ENCODE measurements at regions not wholly inside any gene's neighbourhood (a gene's known extent, or its start where the extent isn't known, plus 50 kb on each side); places are given as distances from the start of the nearest gene placed in this dataset.
"Not testable (repeated sequence)": the region's sequence is repeated elsewhere in the genome, so short reads cannot be mapped to it uniquely, and the experiment has no call there.

DNA sequence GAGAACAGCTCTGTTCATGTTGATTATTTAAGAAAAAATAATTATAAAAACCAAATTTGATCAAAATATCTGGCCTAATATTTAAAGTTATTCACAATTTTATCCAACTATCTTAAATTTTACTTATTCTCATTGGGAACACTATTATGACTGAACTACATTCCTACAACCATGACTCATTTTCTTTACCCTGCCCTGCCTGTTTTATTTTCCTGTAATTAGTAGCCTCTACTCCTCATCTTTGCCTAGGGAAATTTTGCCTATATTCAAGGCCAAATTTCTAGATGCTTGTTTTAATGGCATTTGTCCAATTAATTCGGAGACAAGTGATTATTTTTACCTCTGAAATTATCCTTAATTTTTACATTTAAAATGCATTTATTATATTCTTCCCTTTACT is 289.7 kb upstream of the TMEM229A start:
- DNase-seq = no peak

DNA sequence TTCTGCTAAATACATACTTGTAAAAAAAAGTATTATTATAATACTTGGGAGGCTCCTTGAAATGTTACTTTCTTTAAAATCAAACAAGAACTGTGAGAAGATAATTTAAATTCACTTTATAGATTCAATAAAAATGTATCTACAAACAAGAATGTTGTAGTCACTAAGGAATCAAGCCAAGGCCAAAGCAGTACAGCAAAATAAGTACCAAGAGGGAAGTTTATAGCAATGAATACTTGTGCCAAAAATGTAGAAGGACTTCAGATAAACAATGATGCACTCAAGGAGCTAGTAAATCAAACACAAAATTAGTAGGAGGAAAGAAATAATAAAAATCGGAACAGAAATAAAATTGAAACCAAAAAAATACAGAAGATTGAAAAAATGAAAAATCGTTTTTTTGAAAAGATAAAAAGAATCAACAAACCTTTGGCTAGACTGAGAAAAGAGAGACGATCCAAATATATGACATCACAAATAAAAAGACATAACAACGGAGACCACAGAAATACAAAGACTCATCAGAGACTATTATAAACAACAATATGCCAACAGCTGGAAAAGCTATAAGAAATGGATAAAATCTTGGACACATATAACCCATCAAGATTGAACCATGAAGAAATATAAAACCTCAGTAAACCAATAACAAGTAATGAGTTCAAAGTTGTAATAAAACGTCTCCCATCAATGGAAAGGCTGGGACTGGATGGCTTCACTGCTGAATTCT is 286.0 kb upstream of the TMEM229A start:
- no peak for DNase-seq

DNA sequence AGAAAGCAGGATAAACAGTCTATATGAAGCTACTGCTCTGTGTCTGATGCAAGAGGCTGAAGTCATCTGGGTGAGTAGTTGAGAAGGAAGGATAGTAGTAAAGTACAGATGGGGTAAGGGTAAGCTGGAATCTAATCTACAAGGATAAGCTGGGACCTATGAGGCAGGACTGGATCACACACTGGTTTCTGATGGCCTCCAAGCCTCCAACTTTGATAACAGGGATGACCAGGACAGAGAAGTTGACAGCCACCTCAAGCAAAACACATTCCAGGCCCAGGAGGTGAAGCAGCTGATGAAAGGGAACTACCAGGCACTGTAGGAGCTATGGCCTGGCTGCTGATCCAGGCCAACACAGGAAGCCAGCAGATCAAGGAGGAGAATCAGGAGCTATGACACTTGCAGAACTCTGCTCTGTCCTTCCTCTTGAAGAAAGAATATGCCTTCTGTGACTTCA is 278.1 kb upstream of the TMEM229A start:
- DNase-seq = no peak

GRCh38 chr7:124308384-124308783 is 275.5 kb upstream of the TMEM229A start:
- DNase-seq = no peak

DNA sequence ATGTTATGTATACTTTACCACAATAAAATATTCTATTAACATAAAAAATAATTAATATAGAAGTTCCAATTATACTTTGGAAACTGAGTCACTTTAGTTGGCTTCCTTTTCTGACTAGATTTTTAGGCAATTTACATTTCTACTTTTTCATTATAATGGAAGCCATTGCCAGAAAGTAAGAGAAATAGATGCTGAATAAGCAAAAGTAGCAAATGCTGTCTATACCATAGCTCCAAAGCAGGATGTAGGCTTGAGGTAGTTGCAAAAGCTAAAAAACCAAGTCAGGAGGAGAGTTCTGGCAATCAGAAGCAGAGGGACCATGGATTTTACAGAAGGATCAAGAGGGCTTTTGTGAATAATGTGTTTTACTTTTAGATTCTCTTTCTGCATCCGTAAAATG is 262.4 kb upstream of the TMEM229A start:
- no peak for DNase-seq

DNA sequence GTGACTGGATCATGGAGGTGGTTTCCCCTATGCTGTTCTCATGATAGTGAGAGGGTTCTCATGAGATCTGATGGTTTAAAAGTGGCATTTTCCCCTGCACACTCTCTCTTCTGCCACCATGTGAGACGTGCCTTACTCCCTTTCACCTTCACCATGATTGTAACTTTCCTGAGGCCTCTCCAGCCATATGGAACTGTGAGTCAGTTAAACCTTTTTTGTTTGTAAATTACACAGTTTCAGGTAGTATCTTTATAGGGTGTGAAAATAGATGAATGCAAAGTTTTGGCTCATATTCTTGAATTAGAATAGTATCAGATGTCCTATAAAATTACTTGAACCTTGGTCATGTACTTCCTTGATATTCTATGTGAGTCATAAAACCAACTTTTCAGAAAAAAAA is 252.1 kb upstream of the TMEM229A start:
- DNase-seq = no peak

DNA sequence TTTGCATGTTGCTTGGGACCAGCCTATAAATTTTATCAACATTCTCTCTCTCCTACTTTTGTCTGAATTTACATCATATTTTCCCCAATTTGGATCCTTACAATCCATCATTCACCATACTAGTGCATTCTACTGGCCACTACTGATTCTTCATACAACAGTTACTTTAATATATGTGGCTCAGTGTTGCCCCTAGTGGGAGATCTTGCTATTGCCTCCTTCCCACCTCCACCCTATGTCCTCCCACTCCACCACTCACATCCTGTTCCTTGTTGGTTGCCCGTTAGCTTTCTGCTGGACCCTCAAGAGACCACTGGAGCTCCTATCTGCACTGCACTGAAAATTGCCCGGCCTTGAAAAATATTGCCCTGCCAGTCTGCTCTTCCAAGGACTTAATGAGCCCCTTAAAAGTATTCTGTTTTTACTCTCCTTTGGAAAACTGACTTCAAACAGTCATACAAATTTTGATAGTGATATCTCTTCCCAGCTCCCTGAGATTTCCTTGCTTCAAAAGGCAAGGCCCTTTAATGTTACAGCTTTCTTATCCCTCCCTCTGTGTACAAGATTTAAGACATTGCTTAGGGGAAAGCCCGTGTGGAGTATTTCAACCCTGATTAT is 243.2 kb upstream of the TMEM229A start:
- peak in 1 of 5 experiments; percentile 15 for DNase-seq

DNA sequence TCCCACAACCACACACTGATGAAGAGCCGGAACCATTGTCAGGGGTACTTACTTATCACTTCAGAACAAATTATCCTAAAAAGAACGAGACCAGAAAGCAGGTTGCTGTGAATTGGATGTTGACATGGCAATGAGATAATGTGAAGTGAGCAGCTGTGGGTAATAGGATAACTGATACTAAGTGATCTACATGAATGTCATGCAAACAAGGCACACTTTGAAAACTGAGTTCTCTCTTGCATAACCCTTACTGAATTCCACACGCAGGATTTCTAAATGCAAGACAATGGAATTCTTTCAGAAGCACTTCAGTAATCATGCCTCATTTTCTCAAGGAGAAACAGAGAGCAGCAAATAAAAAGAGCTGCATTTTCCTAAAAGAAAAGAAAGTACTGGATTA is 242.5 kb upstream of the TMEM229A start:
- no peak for DNase-seq

DNA sequence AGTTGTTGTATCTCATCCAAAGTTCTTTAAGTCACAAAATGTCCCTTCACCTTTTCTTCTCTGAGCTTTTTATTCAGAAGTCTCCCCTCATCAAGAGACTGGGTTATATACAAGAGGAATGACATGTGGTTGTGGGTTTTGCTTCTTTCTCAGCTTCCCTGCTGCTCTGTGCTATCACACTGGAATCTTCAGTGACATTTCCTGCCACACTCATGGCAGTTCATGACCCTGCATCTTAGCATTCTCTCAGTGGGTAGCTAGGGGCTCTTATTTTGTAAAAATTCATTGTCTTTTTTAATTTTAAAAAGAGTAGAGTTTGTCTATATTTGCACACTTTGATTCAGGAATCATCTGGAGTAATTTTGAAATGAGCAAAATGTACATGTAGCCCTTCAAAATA is 236.9 kb upstream of the TMEM229A start:
- DNase-seq = peak in 1 of 5 experiments; percentile 4

DNA sequence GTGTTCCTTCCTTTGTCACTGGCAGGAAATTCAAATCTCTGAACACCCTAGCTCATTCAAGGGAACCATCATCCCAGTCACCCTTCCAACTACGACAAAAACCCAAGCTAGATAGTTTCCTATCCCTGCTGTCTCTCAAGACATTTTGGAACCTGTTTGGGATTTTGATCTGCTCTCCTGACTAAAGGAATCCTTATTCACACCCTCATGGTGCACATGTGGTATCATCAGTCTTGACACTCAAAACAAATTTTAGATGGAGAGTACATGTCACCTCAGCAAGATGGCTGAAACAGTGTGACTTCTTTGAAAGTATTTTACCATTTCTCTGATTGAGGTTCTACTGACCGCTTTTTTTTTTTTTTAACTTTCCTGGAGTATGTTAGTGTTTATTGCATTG is 234.3 kb upstream of the TMEM229A start:
- no peak for DNase-seq

DNA sequence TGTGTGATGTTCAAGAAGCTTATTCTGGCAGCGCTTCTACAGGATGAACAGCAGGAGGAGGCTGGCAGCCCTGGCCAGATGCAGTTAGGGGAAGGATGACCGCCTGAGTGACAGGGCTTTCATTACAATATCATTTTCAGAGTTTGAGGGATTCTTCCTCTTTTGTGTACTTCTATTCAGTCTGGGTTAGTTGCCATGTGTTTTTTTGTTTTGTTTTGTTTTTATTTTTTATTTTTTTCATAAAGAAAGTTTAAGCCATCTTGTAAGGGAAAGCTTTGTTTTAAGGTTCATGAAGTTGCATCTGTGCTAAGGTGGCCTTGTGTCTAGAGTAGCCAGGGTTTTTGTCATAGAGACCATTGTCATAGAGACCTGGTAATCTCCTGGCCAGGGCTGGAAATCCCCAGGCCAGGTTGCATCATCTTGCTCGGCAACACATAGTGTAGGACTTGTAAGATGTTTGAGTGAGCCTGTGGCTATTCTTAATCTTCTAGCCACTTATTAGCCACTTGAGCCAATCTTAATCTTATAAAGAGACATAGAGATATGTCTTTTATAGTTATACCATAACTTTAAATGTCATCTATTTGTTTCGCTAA is 230.5 kb upstream of the TMEM229A start:
- DNase-seq = no peak

DNA sequence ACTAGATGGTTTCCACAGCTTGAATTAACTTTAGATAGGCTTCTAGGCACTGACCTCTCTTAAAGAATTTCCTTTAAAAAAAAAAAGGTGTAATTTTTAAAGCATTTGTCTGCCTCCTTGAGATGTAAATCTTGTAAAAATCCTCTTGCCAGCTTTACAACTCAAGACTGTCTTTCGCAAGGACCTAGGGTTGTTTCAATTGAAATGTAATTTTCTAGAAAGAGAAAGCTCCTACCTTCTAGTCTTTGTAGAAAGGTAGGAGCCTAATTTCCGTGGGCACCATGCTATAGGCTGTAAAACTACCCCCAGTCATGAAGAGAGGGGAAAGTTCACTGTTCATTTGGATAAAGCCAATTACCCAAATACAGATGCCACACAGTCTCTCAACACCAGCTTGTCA is 228.8 kb upstream of the TMEM229A start:
- DNase-seq = no peak

DNA sequence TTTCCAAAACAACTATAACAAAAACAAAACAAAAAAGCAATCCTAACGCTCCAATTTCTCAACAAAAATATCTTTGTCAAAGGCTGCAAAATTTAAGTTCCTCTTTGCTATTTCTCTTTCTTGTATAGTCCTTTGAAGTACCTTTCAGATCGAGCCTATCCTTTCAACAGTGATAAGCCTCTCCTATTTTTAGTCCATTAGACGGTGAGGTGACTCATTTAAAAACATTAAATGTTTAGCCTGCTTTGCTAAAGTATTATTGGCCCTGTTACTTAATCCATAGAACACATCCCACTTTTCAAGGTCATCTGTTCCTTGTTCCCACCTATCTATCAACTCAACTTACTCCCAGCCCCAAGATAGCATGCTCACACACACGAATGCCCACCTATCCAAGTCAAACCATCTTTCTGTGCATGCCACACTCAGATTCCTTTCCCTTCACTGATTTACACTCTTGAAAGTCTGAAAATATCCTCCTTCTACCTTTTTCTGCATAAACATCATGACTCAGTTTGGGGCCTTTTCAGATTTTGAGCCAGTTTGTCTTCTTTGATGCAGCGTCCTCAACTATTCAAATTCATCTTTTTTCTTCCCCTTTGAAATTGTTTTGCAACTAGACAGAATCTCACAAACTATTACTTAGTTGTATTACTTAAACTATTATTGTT is 224.9 kb upstream of the TMEM229A start:
- no peak for DNase-seq

GRCh38 chr7:124255041-124255655 is 222.3 kb upstream of the TMEM229A start:
- DNase-seq = no peak

DNA sequence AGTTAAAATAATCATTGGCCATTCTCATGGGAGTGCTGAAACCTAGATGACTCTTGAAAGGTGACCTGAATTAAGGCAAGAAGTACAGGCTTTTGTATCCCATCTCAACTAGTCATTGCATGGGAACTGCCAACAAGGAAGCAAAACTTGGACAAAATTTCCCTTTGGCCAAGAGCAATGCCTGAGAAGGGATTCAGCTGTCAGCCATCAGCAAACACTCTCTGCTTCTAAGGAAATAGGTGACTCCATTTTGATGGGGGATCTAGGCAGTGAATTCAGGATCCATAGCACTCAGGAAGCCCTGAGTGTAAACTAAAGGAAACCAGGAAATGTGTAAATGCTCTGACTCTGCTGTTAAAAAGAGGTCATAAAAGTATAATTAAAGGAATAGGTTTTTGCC is 221.5 kb upstream of the TMEM229A start:
- DNase-seq = no peak

DNA sequence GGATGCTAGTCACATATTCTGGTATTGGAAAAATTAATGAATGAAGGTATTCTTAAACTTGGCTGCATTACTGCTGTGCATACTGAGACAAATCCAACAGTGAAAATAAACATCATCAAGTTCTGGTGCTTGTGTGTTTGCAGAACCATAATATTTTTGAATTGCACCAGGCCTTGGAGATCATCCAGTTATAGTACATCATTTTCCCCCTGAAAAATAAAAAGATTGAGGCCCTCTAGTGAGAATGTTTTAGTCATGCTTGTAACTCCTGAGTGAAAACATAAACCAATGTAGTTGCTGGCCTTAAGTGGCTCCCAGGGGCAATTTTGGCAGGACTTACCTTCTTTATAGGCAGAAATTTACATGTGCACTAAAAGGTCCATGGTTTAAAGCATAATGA is 218.8 kb upstream of the TMEM229A start:
- no peak for DNase-seq

GRCh38 chr7:124250297-124251034 is 217.6 kb upstream of the TMEM229A start:
- no peak for DNase-seq

DNA sequence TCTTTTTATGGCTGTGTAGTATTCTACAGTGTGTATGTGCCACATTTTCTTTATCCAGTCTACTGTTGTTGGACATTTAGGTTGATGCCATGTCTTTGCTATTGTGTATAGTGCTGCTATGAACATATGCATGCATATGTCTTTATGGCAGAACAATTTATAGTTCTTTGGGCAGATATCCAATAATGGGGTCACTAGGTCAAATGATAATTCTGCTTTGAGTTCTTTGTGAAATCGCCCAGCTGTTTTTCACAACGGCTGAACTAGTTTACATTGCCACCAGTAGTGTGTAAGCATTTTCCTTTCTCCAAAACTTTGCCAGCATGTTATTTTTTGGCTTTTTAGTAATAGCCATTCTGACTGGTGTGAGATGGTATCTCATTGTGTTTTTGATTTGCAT is 214.8 kb upstream of the TMEM229A start:
- DNase-seq = no peak

DNA sequence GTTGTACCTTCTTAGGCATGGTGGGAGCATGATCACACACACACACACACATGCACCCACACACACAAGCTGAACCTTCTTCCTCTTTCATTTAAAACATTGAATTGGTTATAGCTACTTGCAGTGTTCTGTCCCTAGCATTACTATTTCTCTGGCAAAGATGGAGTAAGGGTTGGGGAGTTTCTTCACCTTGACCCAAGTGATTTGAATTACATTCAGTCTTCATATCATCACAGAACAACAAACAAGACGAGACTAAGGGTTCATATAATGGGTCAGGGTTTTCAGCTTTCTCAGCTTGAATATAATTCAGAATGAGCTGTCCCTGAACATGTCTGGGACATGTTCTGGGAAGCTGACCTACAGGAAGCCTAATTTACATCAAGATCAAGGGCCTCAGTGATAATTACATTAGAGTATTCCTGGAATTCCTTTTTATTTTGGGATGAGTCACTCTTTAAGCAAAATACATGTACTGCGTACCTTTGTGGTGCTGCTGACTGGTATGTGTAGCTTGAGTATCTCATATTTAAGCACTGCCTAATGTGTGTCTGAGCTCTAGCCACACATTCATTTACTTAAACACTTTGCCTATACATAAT is 213.5 kb upstream of the TMEM229A start:
- no peak for DNase-seq

- not testable (repeated sequence) for DNase-seq
Measured at GRCh38 chr7:124244469-124244868, 211.6 kb upstream of the TMEM229A start.

DNA sequence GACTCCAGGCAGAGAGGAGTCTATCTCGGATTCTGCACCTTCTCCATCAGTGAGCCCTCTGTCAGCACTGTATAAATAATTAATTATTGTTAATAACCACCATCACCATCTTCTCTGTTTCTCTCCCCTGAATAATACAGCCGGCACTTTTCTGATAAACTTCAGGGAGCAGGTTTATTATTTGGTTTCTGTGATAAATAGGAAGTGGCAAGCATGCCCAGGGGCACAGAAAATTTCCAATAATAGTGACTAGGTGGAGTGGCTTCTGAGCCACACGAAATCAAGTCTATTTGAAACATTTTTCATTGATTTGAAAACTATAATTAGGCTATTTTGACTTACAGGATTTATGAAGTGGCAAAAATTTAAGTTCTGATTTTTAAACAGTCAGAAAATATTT is 186.8 kb upstream of the TMEM229A start:
- no peak for DNase-seq

- DNase-seq = no peak
Measured at GRCh38 chr7:124208642-124209041, 175.8 kb upstream of the TMEM229A start.
